ENCODE measurements at regions not wholly inside any gene's neighbourhood (a gene's known extent, or its start where the extent isn't known, plus 50 kb on each side); places are given as distances from the start of the nearest gene placed in this dataset.

DNA sequence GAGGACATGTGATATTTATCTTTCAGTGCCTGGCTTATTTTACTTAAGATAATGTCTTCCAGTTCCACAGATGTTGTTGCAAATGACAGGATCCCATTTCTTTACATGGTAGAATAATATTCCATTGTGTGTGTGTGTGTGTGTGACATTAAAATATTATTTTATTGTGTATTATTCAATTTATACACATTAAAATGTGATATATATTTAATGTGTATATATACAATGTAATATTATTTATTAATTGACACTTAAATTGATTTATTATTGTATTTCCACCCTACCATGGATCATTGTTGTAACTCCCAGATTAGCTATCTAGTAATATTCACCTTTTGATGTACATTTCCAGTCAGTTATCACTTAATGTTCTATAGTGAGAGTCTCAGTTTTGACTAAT, 1422.5 kb upstream of the ADGRB3 start:
- CTCF ChIA-PET, result no interaction called here
- H3K36me3 ChIP-seq (ENCODE audit: control insufficient read depth in 2 of 2, insufficient read depth in 2 of 2, low read length in 1 of 2), result no peaks in the 10 kb centered on the region
- H3K79me2 ChIP-seq (ENCODE audit: control insufficient read depth, insufficient read depth, low read length), result no peaks in the 10 kb centered on the region
- H3K4me1 ChIP-seq (ENCODE audit: control insufficient read depth, insufficient read depth, low read length), result no peaks in the 10 kb centered on the region
- H3K27me3 ChIP-seq (replicated peaks in 1 of 2; ENCODE audit: control insufficient read depth in 2 of 2, insufficient read depth in 2 of 2, low read length in 1 of 2), result no peaks in the 10 kb centered on the region
- intact Hi-C loops (cut with micrococcal nuclease; ENCODE audit: unreplicated experiment), result no loop called here
- FAIRE-seq (no peak), DNase-seq (ENCODE audit: low read depth, low spot score) (no peak), ATAC-seq (no peak)
- POLR2A ChIA-PET, result no interaction called here
- TF ChIP-seq REST (IDR thresholded peaks at IDR 0.05; ENCODE audit: low read depth, low read length) (no peak), KLF5 (IDR thresholded peaks at IDR 0.05; ENCODE audit: partially characterized antibody) (no peak)
- no peak overlapping the region for H3K4me2 ChIP-seq (ENCODE audit: control insufficient read depth, insufficient read depth)
- SMC1A ChIA-PET (ENCODE audit: uncharacterized antibody, unreplicated experiment), result no interaction called here
- RAD21 ChIA-PET (ENCODE audit: unreplicated experiment), result no interaction called here
- H3K9me3 ChIP-seq (replicated peaks; ENCODE audit: control insufficient read depth, insufficient read depth, low read length), result no peaks in the 10 kb centered on the region
- no peak overlapping the region for H2AFZ ChIP-seq (ENCODE audit: control insufficient read depth, low read depth, low read length)
- H3K4me3 ChIP-seq, result no peak overlapping the region
- in situ Hi-C loops (cut with MboI), result no loop called here
- no peaks in the 10 kb centered on the region for H4K20me1 ChIP-seq (ENCODE audit: control insufficient read depth, insufficient read depth)
- no TSS peak for BruUV-seq (replicated peaks)
- no peak overlapping the region for H3K9ac ChIP-seq (ENCODE audit: control insufficient read depth, insufficient read depth, low read length)
- H3K27ac ChIP-seq (ENCODE audit: control insufficient read depth, insufficient read depth), result no peak overlapping the region

DNA sequence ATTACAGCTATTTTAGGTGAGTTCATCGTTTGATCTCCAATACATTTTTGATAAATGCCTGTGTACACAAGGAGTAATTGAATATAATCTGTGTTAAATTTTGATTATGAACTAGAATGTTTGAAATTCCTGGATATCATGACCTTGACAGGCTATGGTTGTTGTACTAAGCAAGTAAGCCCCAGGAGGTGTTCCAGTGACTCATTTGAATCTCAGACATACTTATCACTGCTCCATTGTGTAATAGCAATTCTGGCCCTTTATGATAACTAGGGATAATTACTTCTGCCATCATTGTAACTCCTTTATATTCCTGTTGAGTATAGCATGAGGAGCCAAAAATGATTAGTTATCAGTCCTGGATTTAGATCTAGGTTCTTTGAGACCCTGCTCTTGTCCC, 1424.6 kb upstream of the ADGRB3 start:
- in situ Hi-C loops (cut with MboI), result no loop called here
- no peak for TF ChIP-seq FOXM1 (IDR thresholded peaks at IDR 0.05; ENCODE audit: low read depth, low read length)
- no peak for TF ChIP-seq E2F8 (IDR thresholded peaks at IDR 0.05; ENCODE audit: low read depth, partially characterized antibody)
- no peak for TF ChIP-seq POLR2AphosphoS5 (IDR thresholded peaks at IDR 0.05; ENCODE audit: low read length)
- no peak for TF ChIP-seq DPF2 (IDR thresholded peaks at IDR 0.05)
- TF ChIP-seq, protein P1, sequence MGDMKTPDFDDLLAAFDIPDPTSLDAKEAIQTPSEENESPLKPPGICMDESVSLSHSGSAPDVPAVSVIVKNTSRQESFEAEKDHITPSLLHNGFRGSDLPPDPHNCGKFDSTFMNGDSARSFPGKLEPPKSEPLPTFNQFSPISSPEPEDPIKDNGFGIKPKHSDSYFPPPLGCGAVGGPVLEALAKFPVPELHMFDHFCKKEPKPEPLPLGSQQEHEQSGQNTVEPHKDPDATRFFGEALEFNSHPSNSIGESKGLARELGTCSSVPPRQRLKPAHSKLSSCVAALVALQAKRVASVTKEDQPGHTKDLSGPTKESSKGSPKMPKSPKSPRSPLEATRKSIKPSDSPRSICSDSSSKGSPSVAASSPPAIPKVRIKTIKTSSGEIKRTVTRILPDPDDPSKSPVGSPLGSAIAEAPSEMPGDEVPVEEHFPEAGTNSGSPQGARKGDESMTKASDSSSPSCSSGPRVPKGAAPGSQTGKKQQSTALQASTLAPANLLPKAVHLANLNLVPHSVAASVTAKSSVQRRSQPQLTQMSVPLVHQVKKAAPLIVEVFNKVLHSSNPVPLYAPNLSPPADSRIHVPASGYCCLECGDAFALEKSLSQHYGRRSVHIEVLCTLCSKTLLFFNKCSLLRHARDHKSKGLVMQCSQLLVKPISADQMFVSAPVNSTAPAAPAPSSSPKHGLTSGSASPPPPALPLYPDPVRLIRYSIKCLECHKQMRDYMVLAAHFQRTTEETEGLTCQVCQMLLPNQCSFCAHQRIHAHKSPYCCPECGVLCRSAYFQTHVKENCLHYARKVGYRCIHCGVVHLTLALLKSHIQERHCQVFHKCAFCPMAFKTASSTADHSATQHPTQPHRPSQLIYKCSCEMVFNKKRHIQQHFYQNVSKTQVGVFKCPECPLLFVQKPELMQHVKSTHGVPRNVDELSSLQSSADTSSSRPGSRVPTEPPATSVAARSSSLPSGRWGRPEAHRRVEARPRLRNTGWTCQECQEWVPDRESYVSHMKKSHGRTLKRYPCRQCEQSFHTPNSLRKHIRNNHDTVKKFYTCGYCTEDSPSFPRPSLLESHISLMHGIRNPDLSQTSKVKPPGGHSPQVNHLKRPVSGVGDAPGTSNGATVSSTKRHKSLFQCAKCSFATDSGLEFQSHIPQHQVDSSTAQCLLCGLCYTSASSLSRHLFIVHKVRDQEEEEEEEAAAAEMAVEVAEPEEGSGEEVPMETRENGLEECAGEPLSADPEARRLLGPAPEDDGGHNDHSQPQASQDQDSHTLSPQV (IDR thresholded peaks at IDR 0.05), result no peak
- no peak for TF ChIP-seq TCF3 (IDR thresholded peaks at IDR 0.05; ENCODE audit: borderline replicate concordance, insufficient read depth, low read depth, low read length)

More for the DNA sequence above, 1424.6 kb upstream of the ADGRB3 start:
- Histone ChIP-seq H4K20me1 (ENCODE audit: control insufficient read depth, insufficient read depth) (no peaks in the 10 kb centered on the region), H3K9ac (ENCODE audit: control insufficient read depth, insufficient read depth, low read length) (no peak overlapping the region), H3K4me1 (ENCODE audit: control insufficient read depth, insufficient read depth, low read length) (no peaks in the 10 kb centered on the region), H2AFZ (ENCODE audit: control insufficient read depth, low read depth, low read length) (no peak overlapping the region), H3K79me2 (ENCODE audit: control insufficient read depth, insufficient read depth, low read length) (no peaks in the 10 kb centered on the region), H3K27me3 (replicated peaks in 1 of 2; ENCODE audit: control insufficient read depth in 2 of 2, insufficient read depth in 2 of 2, low read length in 1 of 2) (no peaks in the 10 kb centered on the region), H3K4me2 (ENCODE audit: control insufficient read depth, insufficient read depth) (no peak overlapping the region), H3K27ac (ENCODE audit: control insufficient read depth, insufficient read depth) (no peak overlapping the region), H3K36me3 (ENCODE audit: control insufficient read depth in 2 of 2, insufficient read depth in 2 of 2, low read length in 1 of 2) (no peaks in the 10 kb centered on the region), H3K4me3 (no peak overlapping the region), H3K9me3 (replicated peaks; ENCODE audit: control insufficient read depth, insufficient read depth, low read length) (no peaks in the 10 kb centered on the region)
- RAD21 ChIA-PET (ENCODE audit: unreplicated experiment), result no interaction called here
- ATAC-seq (no peak), FAIRE-seq (no peak), DNase-seq (ENCODE audit: low read depth, low spot score) (no peak)
- SMC1A ChIA-PET (ENCODE audit: uncharacterized antibody, unreplicated experiment), result no interaction called here
- POLR2A ChIA-PET, result no interaction called here
- 19% methylated on average over 1 of the region's 1 CpG for WGBS (ENCODE audit: insufficient coverage, insufficient replicate concordance, low lambda C conversion rate, missing lambda C conversion rate)
- intact Hi-C loops (cut with micrococcal nuclease; ENCODE audit: unreplicated experiment), result no loop called here
- BruUV-seq (replicated peaks), result no TSS peak
- CTCF ChIA-PET, result no interaction called here
